ENCODE measurements at regions not wholly inside any gene's neighbourhood (a gene's known extent, or its start where the extent isn't known, plus 50 kb on each side); places are given as distances from the start of the nearest gene placed in this dataset.

DNA sequence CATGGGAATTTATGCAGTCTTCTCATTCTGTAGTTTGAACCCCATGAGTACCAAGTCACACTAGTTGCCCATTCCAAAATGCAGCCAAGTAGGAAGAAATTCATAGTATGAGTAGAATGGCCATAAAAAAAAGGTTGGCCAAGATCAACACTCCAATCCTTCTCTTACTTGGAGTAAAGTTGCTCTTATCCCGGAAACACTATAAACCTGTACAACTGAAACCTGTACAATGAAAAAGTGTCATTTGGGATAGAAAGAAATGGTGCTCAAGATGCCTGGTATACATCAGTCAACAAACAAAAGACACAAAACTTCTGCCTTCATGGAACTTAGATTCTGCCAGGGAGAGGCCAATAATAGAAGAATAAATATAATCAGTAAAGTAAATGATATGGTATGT lies 325.0 kb downstream of the NFIB start:
- DNase-seq: no peak

GRCh38 chr9:13983607-13984006 lies 330.3 kb downstream of the NFIB start:
- DNase-seq: no peak

DNA sequence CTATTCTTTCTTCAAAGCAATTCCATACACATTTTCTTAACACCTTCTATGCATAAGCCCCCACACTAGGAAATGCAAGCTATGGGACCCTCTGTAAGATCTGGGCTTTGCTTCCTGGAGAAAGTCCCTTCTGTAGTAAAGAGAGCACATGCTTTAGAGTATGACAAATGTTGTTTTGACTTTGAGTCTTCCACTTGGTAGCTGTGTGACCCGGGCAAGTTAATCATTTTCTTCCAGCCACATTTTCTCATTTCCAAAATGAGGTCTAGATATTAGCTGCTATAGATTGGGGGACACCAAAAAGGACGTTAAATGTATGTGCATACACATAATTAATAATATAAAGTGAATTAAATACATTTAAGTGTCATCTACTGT lies 334.0 kb downstream of the NFIB start:
- no peak for DNase-seq

DNA sequence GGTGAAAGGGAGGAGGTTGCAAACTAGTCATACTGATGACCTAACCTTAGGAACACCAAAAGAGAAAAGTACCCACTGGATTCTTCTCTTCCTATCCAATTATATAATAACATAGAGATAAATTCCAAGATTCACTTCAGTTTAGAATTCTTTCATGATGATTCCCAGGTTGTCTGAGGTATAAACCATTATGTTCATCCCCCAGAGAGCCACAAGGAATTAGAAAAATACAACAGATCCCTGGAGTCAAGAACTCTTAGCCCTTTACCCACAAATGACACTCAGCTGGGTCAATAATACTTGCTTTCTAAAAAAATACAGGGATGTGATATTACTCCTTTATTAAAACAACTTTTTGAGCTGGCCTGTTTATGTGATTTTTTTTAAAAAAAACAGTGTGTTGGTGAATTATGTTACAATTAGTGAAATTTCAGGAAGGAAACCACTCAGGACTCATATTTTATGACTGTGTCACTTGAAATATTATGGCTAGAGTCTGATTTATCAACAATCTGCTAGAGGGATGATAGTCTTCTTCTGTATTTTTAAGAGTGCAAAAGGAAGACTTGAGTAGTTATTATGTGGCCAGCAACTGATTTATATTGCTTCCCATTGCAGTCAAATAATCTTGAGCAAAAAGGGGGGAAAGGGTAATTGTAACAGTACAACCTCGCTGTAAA lies 338.2 kb downstream of the NFIB start:
- no peak for DNase-seq

- DNase-seq: no peak
Observed at GRCh38 chr9:13974891-13975290, 339.1 kb downstream of the NFIB start.

DNA sequence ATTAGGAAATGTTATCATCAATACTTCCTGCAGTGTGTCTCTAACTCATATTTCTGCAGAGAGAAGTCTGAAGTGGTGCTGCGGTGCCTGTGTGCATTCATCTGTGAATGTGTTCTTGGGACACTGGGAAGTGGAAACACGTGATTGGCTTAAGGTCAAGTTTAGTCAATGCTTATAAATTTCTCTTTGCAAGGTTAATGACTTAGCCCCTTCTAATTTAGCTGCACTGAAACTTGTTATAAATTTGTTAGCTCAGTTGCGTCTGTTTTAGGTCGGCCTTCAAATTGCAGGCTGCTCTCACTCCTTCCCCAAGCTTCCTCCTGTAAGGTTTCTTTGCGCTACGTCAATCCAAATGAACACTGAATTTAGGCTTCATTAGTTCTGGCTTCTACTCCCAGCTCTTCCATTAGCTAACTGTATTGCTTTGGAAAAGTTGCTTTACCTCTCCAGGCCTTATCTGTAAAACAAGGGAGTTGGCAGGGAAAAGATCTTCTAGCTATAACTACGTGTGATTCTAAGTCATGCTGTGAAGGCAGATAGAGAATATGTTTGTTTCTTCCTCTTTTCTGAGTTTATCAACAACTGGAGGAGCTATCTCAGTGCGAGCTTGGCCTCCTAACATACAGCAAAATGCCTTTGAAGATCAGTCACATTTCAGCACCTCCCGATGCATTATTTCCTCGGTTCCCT lies 341.8 kb downstream of the NFIB start:
- no peak for DNase-seq

- DNase-seq: no peak
Observed at GRCh38 chr9:13971415-13971814, 342.5 kb downstream of the NFIB start.

- no peak for DNase-seq
Observed at GRCh38 chr9:13970426-13970825, 343.5 kb downstream of the NFIB start.

GRCh38 chr9:13970018-13970417 lies 343.9 kb downstream of the NFIB start:
- DNase-seq: no peak

- DNase-seq: no peak
Observed at GRCh38 chr9:13967438-13967837, 346.5 kb downstream of the NFIB start.

- no peak for DNase-seq
Observed at GRCh38 chr9:13967011-13967410, 346.9 kb downstream of the NFIB start.

GRCh38 chr9:13963005-13963653 lies 350.8 kb downstream of the NFIB start:
- DNase-seq: no peak

GRCh38 chr9:13962006-13962405 lies 351.9 kb downstream of the NFIB start:
- DNase-seq: no peak

DNA sequence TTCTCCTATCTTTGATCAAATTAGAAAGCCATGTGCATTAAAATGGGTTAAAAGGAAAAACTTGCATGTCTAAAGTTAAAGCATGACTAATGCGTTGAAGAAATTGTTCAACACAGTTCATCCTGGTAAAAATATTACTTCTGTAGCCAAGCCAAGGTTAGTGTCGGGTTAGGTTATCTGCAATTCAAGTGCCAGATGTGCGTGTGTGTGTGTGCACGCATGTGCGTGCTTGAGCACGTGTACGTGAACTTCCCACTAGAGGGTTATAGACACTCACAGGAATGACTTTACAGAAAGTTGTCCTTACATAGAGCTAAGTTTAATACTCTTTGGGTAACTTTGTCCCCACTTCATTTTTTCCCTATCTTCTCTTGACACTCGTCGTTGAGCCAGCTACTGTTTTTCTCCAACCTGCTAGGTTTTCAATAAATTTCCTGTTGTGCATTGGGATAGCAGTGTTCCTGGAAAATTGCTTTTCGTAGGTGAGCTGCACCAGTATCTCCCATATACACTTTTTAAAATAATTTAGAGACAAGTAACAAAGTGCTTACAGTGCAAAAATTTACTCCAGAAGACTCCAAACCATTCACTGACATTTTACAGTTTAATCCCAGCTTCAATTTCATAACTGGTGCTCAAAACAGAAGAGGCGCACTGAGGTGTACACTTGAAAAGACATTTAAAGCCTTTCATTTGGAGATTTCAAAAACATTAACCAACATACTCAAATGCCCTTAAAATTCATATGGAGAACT lies 353.8 kb downstream of the NFIB start:
- no peak for DNase-seq

DNA sequence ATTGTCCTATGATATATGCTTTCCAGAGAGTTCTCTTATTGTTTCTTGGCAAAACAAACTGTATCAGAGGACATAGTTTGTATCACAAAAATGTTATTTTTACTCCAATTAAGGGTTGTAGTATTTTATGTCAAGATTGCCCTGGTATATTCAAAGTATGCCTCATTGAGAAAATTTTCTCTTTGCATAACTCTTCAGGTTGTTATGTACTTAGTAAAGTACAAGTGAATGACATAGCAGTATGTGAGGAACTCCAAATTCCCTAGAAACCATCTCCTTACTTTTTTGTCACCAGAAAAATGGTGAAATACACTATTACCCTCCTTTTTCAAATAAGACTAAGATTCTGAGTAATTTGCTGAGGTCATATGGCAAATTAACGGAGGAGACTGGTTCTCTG lies 355.3 kb downstream of the NFIB start:
- no peak for DNase-seq

DNA sequence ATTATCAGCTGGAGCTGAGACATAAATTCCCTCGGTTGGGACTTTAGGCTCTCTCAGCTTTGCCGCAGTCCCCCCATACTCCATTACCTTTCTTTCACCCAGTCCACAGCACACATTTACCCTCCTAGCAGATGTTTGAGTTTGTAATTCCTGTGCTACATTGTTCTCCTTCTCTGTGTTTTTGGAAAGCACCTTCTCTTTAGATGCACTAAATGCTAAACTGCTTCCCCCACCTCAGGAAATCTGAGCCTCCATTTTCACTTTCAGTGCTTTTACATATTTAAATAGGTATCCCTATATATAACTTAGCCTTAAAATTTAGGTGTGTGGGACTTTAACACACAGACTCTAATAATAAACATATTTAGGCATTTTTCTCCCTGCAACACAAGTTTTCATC lies 356.9 kb downstream of the NFIB start:
- no peak for DNase-seq

DNA sequence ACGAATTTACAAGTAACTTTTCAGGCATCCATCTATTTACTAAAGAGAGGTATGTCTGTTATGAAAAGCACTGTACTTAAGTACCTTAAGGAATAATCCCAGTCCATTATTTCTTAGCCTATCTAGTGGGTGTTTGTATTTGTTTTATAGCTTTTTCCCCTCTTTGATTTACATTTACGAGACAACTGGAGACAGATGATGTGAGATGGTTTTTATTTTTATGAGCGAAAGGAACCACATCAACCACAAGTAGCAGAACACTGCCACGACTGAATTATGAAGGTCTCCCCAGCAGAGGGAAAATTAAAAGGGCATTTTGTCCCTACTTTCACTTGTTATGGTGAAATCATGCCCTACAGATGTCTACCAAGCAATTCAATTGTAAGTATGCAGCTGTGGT lies 357.8 kb downstream of the NFIB start:
- no peak for DNase-seq

- DNase-seq: no peak
Observed at GRCh38 chr9:13952906-13953305, 361.0 kb downstream of the NFIB start.

DNA sequence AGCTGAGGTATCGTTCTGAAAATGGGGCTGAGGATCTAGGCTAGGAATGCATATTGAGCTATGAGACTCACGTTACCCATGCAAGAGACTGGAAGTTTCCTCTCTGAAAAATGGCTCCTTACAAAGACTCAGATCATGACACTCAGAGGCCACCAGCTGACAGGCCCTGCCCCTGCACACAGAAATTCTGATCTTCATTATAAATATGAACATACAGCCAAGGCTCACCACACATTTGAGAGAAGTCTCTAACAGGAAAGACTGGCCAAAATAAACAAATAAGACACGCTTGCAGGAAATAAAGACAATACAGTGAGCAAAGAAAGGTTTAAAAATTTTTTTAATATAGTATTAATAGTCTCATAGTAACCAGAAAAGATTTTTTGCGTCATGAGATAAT lies 365.9 kb downstream of the NFIB start:
- DNase-seq: no peak

DNA sequence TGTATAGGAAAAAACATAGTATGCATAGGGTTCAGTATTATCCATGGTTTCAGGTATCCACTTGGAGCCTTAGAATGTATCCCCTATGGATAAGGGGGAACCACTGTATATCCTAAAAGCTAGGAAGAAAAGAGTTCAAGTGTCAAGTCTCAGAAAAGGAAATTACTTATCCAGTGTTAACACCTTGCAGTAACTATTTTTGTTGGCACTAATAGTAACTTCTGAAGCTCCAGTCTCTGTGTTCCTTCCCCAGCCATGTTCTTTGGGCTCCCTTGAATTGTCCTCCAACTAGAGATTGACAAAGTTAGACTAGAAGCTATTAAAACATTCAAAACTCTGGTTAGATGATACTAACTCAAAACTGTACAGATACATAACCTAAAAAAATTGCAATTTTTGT lies 370.8 kb downstream of the NFIB start:
- no peak for DNase-seq

GRCh38 chr9:13942695-13943094 lies 371.2 kb downstream of the NFIB start:
- peak; percentile 25 for DNase-seq

- DNase-seq: no peak
Observed at GRCh38 chr9:13942201-13942600, 371.7 kb downstream of the NFIB start.

DNA sequence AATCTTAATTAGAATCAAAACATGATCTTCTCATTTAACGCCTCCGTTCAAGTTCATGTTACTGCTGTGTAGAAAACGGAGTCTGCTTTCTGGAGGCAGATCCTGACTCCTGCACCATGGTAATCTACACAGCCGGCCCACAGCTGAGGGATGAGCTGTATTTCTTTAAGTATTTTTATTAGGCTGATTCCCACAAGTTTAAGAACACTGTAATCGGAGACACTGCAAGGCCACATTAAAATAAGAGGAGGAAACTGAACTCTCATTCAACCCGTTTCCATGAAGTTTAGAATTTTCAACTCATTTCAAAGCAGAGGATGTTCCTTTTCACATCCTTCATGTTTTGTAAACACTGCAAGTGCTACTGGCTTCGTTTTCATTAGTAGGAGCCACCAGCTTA lies 372.2 kb downstream of the NFIB start:
- no peak for DNase-seq

All from stimulated activated CD8-positive, alpha-beta memory T cell treated with anti-CD3 and anti-CD28 coated beads, Interleukin-4, amount 100 ng/mL, for 48 hours (primary cell).